GM23338 (cell line): ENCODE measurements at regions not wholly inside any gene's neighbourhood (a gene's known extent, or its start where the extent isn't known, plus 50 kb on each side); places are given as distances from the start of the nearest gene placed in this dataset.

Source experiments
- ATAC-seq: fragments of 200-7000 bp; cut with Tn5 transposase; 3 replicates; pipeline ENCODE4 v1.9.1; 2020
- DNase-seq: peaks from one replicate; pipeline ENCODE4 v3.0.0-alpha.2; 2015; ENCODE audit warnings: low spot score
- H2AFZ ChIP-seq: fragments of 200-600 bp; sonication (generic); 2 replicates; pipeline ENCODE4 v1.8.0; 2016; ENCODE audit warnings: antibody characterized with exemption, mild to moderate bottlenecking, moderate library complexity
- H3F3A ChIP-seq: fragments of 200-600 bp; sonication (generic); replicated peaks from 2 replicates; pipeline ENCODE4 v1.8.0; 2017; ENCODE audit warnings: antibody characterized with exemption, mixed run types, low read depth
- H3K27ac ChIP-seq: fragments of 200-600 bp; sonication (generic); 2 replicates; pipeline ENCODE4 v1.6.1; 2016; ENCODE audit warnings: low read depth
- H3K27me3 ChIP-seq: fragments of 200-600 bp; sonication (generic); 2 replicates; pipeline ENCODE4 v1.8.0; 2016; ENCODE audit warnings: mild to moderate bottlenecking, mixed run types, moderate library complexity; ENCODE audit not compliant: insufficient read depth
- H3K36me3 ChIP-seq: fragments of 200-600 bp; sonication (generic); 2 replicates; pipeline ENCODE4 v1.8.0; 2016; ENCODE audit warnings: mild to moderate bottlenecking; ENCODE audit not compliant: insufficient read depth
- H3K4me1 ChIP-seq: fragments of 200-600 bp; sonication (generic); 2 replicates; pipeline ENCODE4 v1.8.0; 2016; ENCODE audit warnings: mild to moderate bottlenecking, moderate library complexity; ENCODE audit not compliant: insufficient read depth
- H3K4me2 ChIP-seq: fragments of 200-600 bp; sonication (generic); 2 replicates; pipeline ENCODE4 v1.7.1; 2017; ENCODE audit warnings: mixed run types
- H3K4me3 ChIP-seq: fragments of 200-600 bp; sonication (generic); 2 replicates; pipeline ENCODE4 v1.6.1; 2016; ENCODE audit warnings: mixed run types
- H3K79me2 ChIP-seq: fragments of 200-600 bp; sonication (generic); replicated peaks from 2 replicates; pipeline ENCODE4 v1.8.0; 2017; ENCODE audit warnings: mild to moderate bottlenecking; ENCODE audit not compliant: insufficient read depth
- H3K9me2 ChIP-seq: fragments of 200-600 bp; sonication (generic); 2 replicates; pipeline ENCODE4 v1.8.0; 2017; ENCODE audit not compliant: insufficient read depth
- H4K20me1 ChIP-seq: fragments of 200-600 bp; sonication (generic); replicated peaks from 2 replicates; pipeline ENCODE4 v1.8.0; 2017; ENCODE audit warnings: mild to moderate bottlenecking; ENCODE audit not compliant: insufficient read depth
- H3K27ac Mint-ChIP-seq: 2 replicates; pipeline ENCODE4 v1.8.0; 2020; ENCODE audit warnings: inconsistent platforms, mild to moderate bottlenecking, moderate library complexity, mixed read lengths
- H3K27me3 Mint-ChIP-seq: 3 replicates; pipeline ENCODE4 v1.8.0; 2022; ENCODE audit warnings: low read depth, mild to moderate bottlenecking, moderate library complexity, mixed read lengths, inconsistent platforms; ENCODE audit not compliant: insufficient read depth, poor library complexity
- H3K36me3 Mint-ChIP-seq: 3 replicates; pipeline ENCODE4 v1.8.0; 2021; ENCODE audit warnings: low read depth, mild to moderate bottlenecking, inconsistent platforms, moderate library complexity, mixed read lengths
- H3K4me1 Mint-ChIP-seq: 3 replicates; pipeline ENCODE4 v1.8.0; 2020; ENCODE audit warnings: mild to moderate bottlenecking, inconsistent platforms, mixed read lengths
- H3K4me3 Mint-ChIP-seq: 3 replicates; pipeline ENCODE4 v1.8.0; 2021; ENCODE audit warnings: moderate library complexity, mild to moderate bottlenecking, inconsistent platforms, mixed read lengths
- H3K9me3 Mint-ChIP-seq: 3 replicates; pipeline ENCODE4 v1.8.0; 2020; ENCODE audit warnings: moderate library complexity, mild to moderate bottlenecking, inconsistent platforms, mixed read lengths
- CREB1 ChIP-seq: fragments of 250-450 bp; sonication (Bioruptor Pico); IDR thresholded peaks from 2 replicates; pipeline ENCODE4 v1.5.0; 2020; ENCODE audit warnings: low read depth, mild to moderate bottlenecking, moderate library complexity
- EZH2 ChIP-seq: fragments of 200-600 bp; sonication (generic); IDR thresholded peaks from one replicate; pipeline ENCODE4 v1.8.0; 2017; ENCODE audit warnings: antibody characterized with exemption, mild to moderate bottlenecking, low read depth; ENCODE audit not compliant: unreplicated experiment
- EZH2phosphoT487 ChIP-seq: fragments of 200-600 bp; sonication (generic); IDR thresholded peaks from one replicate; pipeline ENCODE4 v1.8.1; 2018; ENCODE audit warnings: antibody characterized with exemption; ENCODE audit not compliant: unreplicated experiment
- JUNB ChIP-seq: IDR thresholded peaks from one replicate; pipeline ENCODE4 v1.6.1; 2016; ENCODE audit warnings: antibody characterized with exemption; ENCODE audit not compliant: unreplicated experiment
- NANOG ChIP-seq: IDR thresholded peaks from 2 replicates; pipeline ENCODE4 v1.6.1; 2016; ENCODE audit warnings: antibody characterized with exemption, borderline replicate concordance
- POLR2AphosphoS5 ChIP-seq: IDR thresholded peaks from 2 replicates; pipeline ENCODE4 v1.6.1; 2016; ENCODE audit warnings: antibody characterized with exemption, low read depth
- STAT1 ChIP-seq: IDR thresholded peaks from one replicate; pipeline ENCODE4 v1.6.1; 2016; ENCODE audit warnings: antibody characterized with exemption; ENCODE audit not compliant: unreplicated experiment
- ZNF114 ChIP-seq: fragments of 250-450 bp; sonication (Bioruptor Pico); IDR thresholded peaks from 2 replicates; pipeline ENCODE4 v1.5.0; 2020; ENCODE audit warnings: mild to moderate bottlenecking, moderate library complexity
- TF ChIP-seq, protein P1 (sequence below), 2 experiments: fragments of 200-600 bp in 1 of 2; sonication (generic) in 1 of 2; conservative IDR thresholded peaks; 2 replicates each; pipeline versions ENCODE4 v1.5.1 to v1.6.1; 2016 to 2017; ENCODE audit warnings: antibody characterized with exemption in 2 of 2, low read depth in 2 of 2, mild to moderate bottlenecking in 2 of 2, moderate library complexity in 1 of 2

DNA sequence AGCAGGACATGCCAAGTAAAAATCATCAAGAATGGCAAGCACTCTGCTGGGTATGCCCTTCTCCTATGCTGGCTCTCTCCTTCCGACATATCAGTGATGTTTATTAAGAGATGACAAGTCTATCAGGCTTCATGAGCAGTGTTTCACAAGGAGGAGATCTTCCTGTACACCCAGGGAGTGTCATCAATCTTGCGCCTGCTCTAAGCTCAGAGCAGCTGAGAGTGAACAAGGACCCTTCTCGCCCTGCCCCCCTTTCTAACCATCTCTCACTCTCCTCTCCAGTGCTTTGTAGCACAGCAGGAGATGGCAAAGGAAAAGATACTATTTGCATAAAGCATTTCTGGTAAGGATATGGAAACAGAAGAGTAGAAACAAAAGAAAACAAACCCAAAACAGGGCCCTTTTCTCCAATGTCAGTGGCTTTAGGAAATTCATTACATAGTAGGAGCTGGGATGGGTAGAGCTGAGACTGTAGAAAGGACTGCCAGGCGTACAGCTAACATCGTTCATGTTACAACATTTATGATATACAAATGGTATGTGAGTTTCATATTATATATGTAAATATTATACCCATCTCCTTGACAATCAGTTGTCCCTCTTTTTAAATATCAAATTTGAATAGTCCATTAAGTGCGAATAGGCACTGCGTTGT lies 201.7 kb downstream of the NUF2 start (continued):
- TF ChIP-seq, protein P1, sequence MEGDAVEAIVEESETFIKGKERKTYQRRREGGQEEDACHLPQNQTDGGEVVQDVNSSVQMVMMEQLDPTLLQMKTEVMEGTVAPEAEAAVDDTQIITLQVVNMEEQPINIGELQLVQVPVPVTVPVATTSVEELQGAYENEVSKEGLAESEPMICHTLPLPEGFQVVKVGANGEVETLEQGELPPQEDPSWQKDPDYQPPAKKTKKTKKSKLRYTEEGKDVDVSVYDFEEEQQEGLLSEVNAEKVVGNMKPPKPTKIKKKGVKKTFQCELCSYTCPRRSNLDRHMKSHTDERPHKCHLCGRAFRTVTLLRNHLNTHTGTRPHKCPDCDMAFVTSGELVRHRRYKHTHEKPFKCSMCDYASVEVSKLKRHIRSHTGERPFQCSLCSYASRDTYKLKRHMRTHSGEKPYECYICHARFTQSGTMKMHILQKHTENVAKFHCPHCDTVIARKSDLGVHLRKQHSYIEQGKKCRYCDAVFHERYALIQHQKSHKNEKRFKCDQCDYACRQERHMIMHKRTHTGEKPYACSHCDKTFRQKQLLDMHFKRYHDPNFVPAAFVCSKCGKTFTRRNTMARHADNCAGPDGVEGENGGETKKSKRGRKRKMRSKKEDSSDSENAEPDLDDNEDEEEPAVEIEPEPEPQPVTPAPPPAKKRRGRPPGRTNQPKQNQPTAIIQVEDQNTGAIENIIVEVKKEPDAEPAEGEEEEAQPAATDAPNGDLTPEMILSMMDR (conservative IDR thresholded peaks at IDR 0.05; ENCODE audit: low read depth in 2 of 2): no peak
- TF ChIP-seq CREB1 (CRISPR knock-in tag) (no peak), ZNF114 (CRISPR knock-in tag) (no peak), JUNB (no peak), EZH2 (no peak), NANOG (no peak)

DNA sequence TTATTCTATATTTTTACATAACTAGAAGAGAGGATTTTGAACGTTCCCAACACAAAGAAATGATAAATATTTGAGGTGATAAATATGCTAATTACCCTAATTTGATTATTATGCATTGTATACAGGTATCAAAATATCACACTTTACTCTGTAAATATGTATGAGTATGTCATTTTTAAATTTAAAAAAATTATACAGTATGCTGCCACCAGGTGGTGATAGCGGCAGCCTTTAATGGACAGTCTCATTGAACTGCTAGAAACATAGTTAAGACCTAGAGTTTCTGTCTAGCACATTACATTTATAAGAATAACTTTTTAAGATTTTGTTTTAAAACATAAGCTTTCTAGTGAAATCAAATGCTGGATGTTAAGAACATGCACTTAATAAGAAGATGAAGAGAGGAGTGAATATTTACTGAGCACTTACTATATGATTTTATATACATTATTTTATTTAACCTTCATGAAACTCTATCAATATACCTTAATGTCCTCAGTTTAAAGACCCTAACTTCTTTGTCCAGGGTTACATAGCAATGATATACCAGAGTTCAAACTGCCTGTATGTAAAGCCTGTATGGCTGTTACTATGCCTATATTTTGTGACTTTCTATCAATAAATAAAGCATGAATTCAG lies 207.1 kb downstream of the NUF2 start:
- Mint-ChIP-seq H3K36me3 (no peaks in the 10 kb centered on the region; the same call in 2 of the 3 replicates), H3K27ac (no peak overlapping the region), H3K27me3 (no peaks in the 10 kb centered on the region), H3K9me3 (peaks cover 3% of the 10 kb centered on the region; the same call in 2 of the 3 replicates), H3K4me1 (no peaks in the 10 kb centered on the region), H3K4me3 (no peak overlapping the region)
- H4K20me1 ChIP-seq: no peaks in the 10 kb centered on the region
- no peak overlapping the region for H3K4me2 ChIP-seq
- H3K4me3 ChIP-seq: no peak overlapping the region
- no peak overlapping the region for H3K27ac ChIP-seq
- H3K9me2 ChIP-seq: no peaks in the 10 kb centered on the region; the same call in 1 of the 2 replicates
- TF ChIP-seq, protein P1 (conservative IDR thresholded peaks at IDR 0.05; ENCODE audit: low read depth in 2 of 2): peak; percentile 59 to 79
- TF ChIP-seq STAT1: no peak
- H3K4me1 ChIP-seq: 0 out of 2 replicates have a peak, but pooled peaks cover under 1% of the 10 kb centered on the region
- no peaks in the 10 kb centered on the region for H3K27me3 ChIP-seq
- no peaks in the 10 kb centered on the region for H3F3A ChIP-seq
- ATAC-seq: no peak
- H3K79me2 ChIP-seq: no peaks in the 10 kb centered on the region
- DNase-seq: peak; percentile 52
- no peaks in the 10 kb centered on the region for H3K36me3 ChIP-seq
- H2AFZ ChIP-seq: no peak overlapping the region

DNA sequence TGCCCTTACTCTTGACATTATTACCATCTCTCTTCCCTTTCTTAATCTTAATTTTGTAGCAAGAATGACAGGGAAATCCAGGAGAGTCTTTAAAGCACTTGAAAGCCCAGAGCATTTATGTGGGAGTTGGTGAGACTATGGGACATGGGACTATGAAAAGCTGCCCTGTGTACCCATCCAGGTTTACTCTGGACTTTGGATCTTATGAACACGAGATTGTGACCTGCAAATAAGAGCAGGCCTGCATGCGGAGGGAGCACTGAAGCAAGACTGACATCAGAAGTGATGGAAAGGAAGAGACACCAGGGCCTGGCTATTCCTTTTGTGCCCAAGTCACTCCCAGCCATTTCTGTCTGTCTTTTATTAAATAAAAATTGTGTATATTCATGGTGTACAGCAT lies 209.6 kb downstream of the NUF2 start:
- ATAC-seq (no peak), DNase-seq (no peak)
- Histone ChIP-seq H3K4me1 (no peaks in the 10 kb centered on the region), H3K4me2 (no peak overlapping the region), H4K20me1 (no peaks in the 10 kb centered on the region), H3K27ac (no peak overlapping the region), H3K9me2 (no peaks in the 10 kb centered on the region; the same call in 1 of the 2 replicates), H3F3A (no peaks in the 10 kb centered on the region), H3K36me3 (no peaks in the 10 kb centered on the region), H3K79me2 (no peaks in the 10 kb centered on the region), H2AFZ (no peak overlapping the region), H3K4me3 (no peak overlapping the region), H3K27me3 (no peaks in the 10 kb centered on the region)
- Mint-ChIP-seq H3K27me3 (peaks cover 4% of the 10 kb centered on the region), H3K27ac (no peak overlapping the region; the same call in 1 of the 2 replicates), H3K4me1 (peaks cover 3% of the 10 kb centered on the region; the same call in 2 of the 3 replicates), H3K36me3 (no peaks in the 10 kb centered on the region; the same call in 2 of the 3 replicates), H3K4me3 (no peak overlapping the region), H3K9me3 (peaks cover 3% of the 10 kb centered on the region; the same call in 2 of the 3 replicates)
- TF ChIP-seq EZH2phosphoT487 (no peak), POLR2AphosphoS5 (no peak), CREB1 (CRISPR knock-in tag) (no peak)
